GM12892 (cell line): ENCODE measurements at regions not wholly inside any gene's neighbourhood (a gene's known extent, or its start where the extent isn't known, plus 50 kb on each side); places are given as distances from the start of the nearest gene placed in this dataset.

Source experiments
- POLR2A ChIP-seq: IDR thresholded peaks from 2 replicates; pipeline ENCODE4 v1.6.1; 2011; ENCODE audit warnings: low read depth, low read length, control low read depth
- POLR2AphosphoS5 ChIP-seq: IDR thresholded peaks from 2 replicates; pipeline ENCODE4 v1.6.1; 2011; ENCODE audit warnings: low read depth, low read length, control low read depth
- TAF1 ChIP-seq: IDR thresholded peaks from 2 replicates; pipeline ENCODE4 v1.6.1; 2011; ENCODE audit warnings: low read depth, mild to moderate bottlenecking, control low read depth, low read length, borderline replicate concordance

GRCh38 chr12:126481688-126482087 lies 1416.5 kb downstream of the AACS start:
- TF ChIP-seq POLR2A (no peak), POLR2AphosphoS5 (no peak), TAF1 (no peak)
